ENCODE measurements at regions not wholly inside any gene's neighbourhood (a gene's known extent, or its start where the extent isn't known, plus 50 kb on each side); places are given as distances from the start of the nearest gene placed in this dataset.
A peak's percentile ranks its signal among the peaks of the same experiment; 100 is the strongest.

GRCh38 chr5:167937635-167937998, 353.8 kb upstream of the WWC1 start:
- Mint-ChIP-seq H3K4me1 (peaks cover 4% of the 10 kb centered on the region), H3K9me3 (peaks cover 0 to 3% (median 0%) of the 10 kb centered on the region in 7 donors), H3K27me3 (ENCODE audit: low read depth in 3 of 3) (no peaks in the 10 kb centered on the region), H3K27ac (no peak overlapping the region), H3K4me3 (peak overlapping the region in 1 of 2 donors; percentile 46), H3K36me3 (no peaks in the 10 kb centered on the region)
- Histone ChIP-seq H3K9ac (ENCODE audit: insufficient read depth, low read length, poor library complexity, severe bottlenecking) (no peak overlapping the region), H3K4me3 (replicated peaks in 1 of 3; ENCODE audit: low read depth in 2 of 3, low read length in 3 of 3) (no peak overlapping the region), H4K20me1 (ENCODE audit: insufficient read depth, low read length) (no peaks in the 10 kb centered on the region), H2AFZ (ENCODE audit: insufficient read depth, low read depth, low read length, poor library complexity, severe bottlenecking) (peak overlapping the region; percentile 11), H3K4me2 (replicated peaks; ENCODE audit: extremely low read depth, low read length, poor library complexity, severe bottlenecking) (peak overlapping the region; percentile 6), H3K79me2 (ENCODE audit: insufficient read depth, low read length) (no peaks in the 10 kb centered on the region), H3K4me1 (ENCODE audit: control insufficient read depth in 1 of 2, insufficient read depth in 2 of 2, low read length in 2 of 2) (no peaks in the 10 kb centered on the region), H3K27me3 (ENCODE audit: control insufficient read depth in 2 of 2, insufficient read depth in 2 of 2, low read length in 2 of 2) (no peaks in the 10 kb centered on the region), H3K9me3 (replicated peaks in 1 of 2; ENCODE audit: control insufficient read depth in 1 of 2, insufficient read depth in 1 of 2, low read length in 2 of 2) (no peaks in the 10 kb centered on the region), H3K36me3 (replicated peaks in 1 of 2; ENCODE audit: control insufficient read depth in 1 of 2, insufficient read depth in 2 of 2, low read length in 2 of 2) (no peaks in the 10 kb centered on the region), H3K27ac (ENCODE audit: low read depth in 1 of 2, low read length in 2 of 2) (no peak overlapping the region)
- WGBS (ENCODE audit: insufficient coverage), result 59% methylated on average over 3 of the region's 8 CpGs
- no peak for TF ChIP-seq CTCF (IDR thresholded peaks at IDR 0.05)
- no peak for DNase-seq
- intact Hi-C loops (cut with micrococcal nuclease), result no loop called here

- Histone ChIP-seq H3K27ac (ENCODE audit: low read depth in 1 of 2, low read length in 2 of 2) (no peak overlapping the region), H3K9me3 (replicated peaks in 1 of 2; ENCODE audit: control insufficient read depth in 1 of 2, insufficient read depth in 1 of 2, low read length in 2 of 2) (no peaks in the 10 kb centered on the region), H3K4me2 (replicated peaks; ENCODE audit: extremely low read depth, low read length, poor library complexity, severe bottlenecking) (no peak overlapping the region), H3K27me3 (ENCODE audit: control insufficient read depth in 2 of 2, insufficient read depth in 2 of 2, low read length in 2 of 2) (no peaks in the 10 kb centered on the region), H4K20me1 (ENCODE audit: insufficient read depth, low read length) (no peaks in the 10 kb centered on the region), H2AFZ (ENCODE audit: insufficient read depth, low read depth, low read length, poor library complexity, severe bottlenecking) (no peak overlapping the region), H3K36me3 (replicated peaks in 1 of 2; ENCODE audit: control insufficient read depth in 1 of 2, insufficient read depth in 2 of 2, low read length in 2 of 2) (no peaks in the 10 kb centered on the region), H3K4me3 (replicated peaks in 1 of 3; ENCODE audit: low read depth in 2 of 3, low read length in 3 of 3) (no peak overlapping the region), H3K79me2 (ENCODE audit: insufficient read depth, low read length) (no peaks in the 10 kb centered on the region), H3K9ac (ENCODE audit: insufficient read depth, low read length, poor library complexity, severe bottlenecking) (no peak overlapping the region), H3K4me1 (ENCODE audit: control insufficient read depth in 1 of 2, insufficient read depth in 2 of 2, low read length in 2 of 2) (no peaks in the 10 kb centered on the region)
- H3K27ac Mint-ChIP-seq, result no peak overlapping the region
- 93% methylated on average over 6 of the region's 6 CpGs for WGBS (ENCODE audit: insufficient coverage)
- H3K36me3 Mint-ChIP-seq, result no peaks in the 10 kb centered on the region
- peaks cover 0 to 3% (median 0%) of the 10 kb centered on the region in 7 donors for H3K9me3 Mint-ChIP-seq
- peaks cover 0 to 1% (median 0%) of the 10 kb centered on the region in 3 donors for H3K27me3 Mint-ChIP-seq (ENCODE audit: low read depth in 3 of 3)
- no peak for TF ChIP-seq CTCF (IDR thresholded peaks at IDR 0.05)
- intact Hi-C loops (cut with micrococcal nuclease), result no loop called here
- DNase-seq, result no peak
- no peak overlapping the region for H3K4me3 Mint-ChIP-seq
- H3K4me1 Mint-ChIP-seq, result peaks cover 4% of the 10 kb centered on the region
Observed at GRCh38 chr5:167939686-167940085, 351.8 kb upstream of the WWC1 start.

All from CD14-positive monocyte (primary cell).